Lung (tissue), 11 donors: ENCODE measurements at regions not wholly inside any gene's neighbourhood (a gene's known extent, or its start where the extent isn't known, plus 50 kb on each side); places are given as distances from the start of the nearest gene placed in this dataset.
A peak's percentile ranks its signal among the peaks of the same experiment; 100 is the strongest.

Source experiments
- ATAC-seq: fragments of 200-7000 bp; cut with Tn5 transposase; one replicate; pipeline ENCODE4 v1.9.1; 2020; ENCODE audit warnings: moderate number of reproducible peaks; ENCODE audit not compliant: insufficient read depth, low FRiP score
- DNase-seq, 3 donors: peaks; one replicate each; pipeline ENCODE4 v3.0.0-alpha.2; 2013 to 2017
- H3K27ac ChIP-seq, 2 donors: one replicate each; pipeline ENCODE4 v1.5.1; 2013; ENCODE audit warnings: mild to moderate bottlenecking in 2 of 2, moderate library complexity in 2 of 2, control low read depth in 1 of 2, inconsistent platforms in 1 of 2, low read depth in 1 of 2, low read length in 1 of 2
- H3K27me3 ChIP-seq, 3 donors: one replicate each; pipeline ENCODE4 v1.5.1; 2013; ENCODE audit warnings: low read length in 2 of 3; ENCODE audit not compliant: control insufficient read depth in 3 of 3, insufficient read depth in 3 of 3
- H3K36me3 ChIP-seq, 4 donors: one replicate each; pipeline ENCODE4 v1.5.1; 2013; ENCODE audit warnings: low read length in 4 of 4, mild to moderate bottlenecking in 1 of 4, moderate library complexity in 1 of 4; ENCODE audit not compliant: control insufficient read depth in 4 of 4, insufficient read depth in 4 of 4
- H3K4me1 ChIP-seq, 5 donors: one replicate each; pipeline ENCODE4 v1.5.1; 2013; ENCODE audit warnings: low read length in 5 of 5, mild to moderate bottlenecking in 2 of 5, moderate library complexity in 1 of 5; ENCODE audit not compliant: control insufficient read depth in 5 of 5, insufficient read depth in 5 of 5
- H3K4me3 ChIP-seq: one replicate; pipeline ENCODE4 v1.5.1; 2013; ENCODE audit warnings: mild to moderate bottlenecking, control low read depth, moderate library complexity
- H3K9ac ChIP-seq, 2 donors: one replicate each; pipeline ENCODE4 v1.5.1; 2013; ENCODE audit warnings: low read length in 2 of 2, control low read depth in 1 of 2; ENCODE audit not compliant: insufficient read depth in 1 of 2
- H3K9me3 ChIP-seq, 4 donors: one replicate each; pipeline ENCODE4 v1.5.1; 2013; ENCODE audit warnings: low read length in 3 of 4, mild to moderate bottlenecking in 1 of 4, moderate library complexity in 1 of 4; ENCODE audit not compliant: control insufficient read depth in 4 of 4, insufficient read depth in 3 of 4
- WGBS, 2 donors: extraction: QIAGEN DNeasy Blood & Tissue Kit; methylation state at CpG; one replicate each; pipeline ENCODE4 v1.1.7; 2013; 5-methylcytosine and 5-hydroxymethylcytosine counted together
- TF ChIP-seq, protein P1 (sequence below): IDR thresholded peaks from 2 replicates; pipeline ENCODE4 v1.5.1; 2012; ENCODE audit warnings: mild to moderate bottlenecking; ENCODE audit errors: control extremely low read depth, extremely low read depth
- donor health status: control.
- donor health status: control.
- donor health status: Bipolar disorder and iron deficiency.
- donor health status: healthy.
- donor health status: DM: yes; HTN: yes; CAD: no.

GRCh38 chr5:57711471-57711870 lies 228.9 kb upstream of the ACTBL2 start:
- H3K27me3 ChIP-seq, result no peaks in the 10 kb centered on the region
- H3K9ac ChIP-seq, result no peak overlapping the region
- H3K4me3 ChIP-seq, result no peak overlapping the region
- peaks cover 0 to 12% (median 3%) of the 10 kb centered on the region in 5 donors for H3K4me1 ChIP-seq
- H3K36me3 ChIP-seq, result no peaks in the 10 kb centered on the region
- 92 to 96% methylated on average over 2 of the region's 2 CpGs for WGBS, 2 donors
- no peak for ATAC-seq
- no peak for DNase-seq
- H3K27ac ChIP-seq, result no peak overlapping the region
- H3K9me3 ChIP-seq, result peaks cover 0 to 4% (median 4%) of the 10 kb centered on the region in 4 donors
- TF ChIP-seq, protein P1, sequence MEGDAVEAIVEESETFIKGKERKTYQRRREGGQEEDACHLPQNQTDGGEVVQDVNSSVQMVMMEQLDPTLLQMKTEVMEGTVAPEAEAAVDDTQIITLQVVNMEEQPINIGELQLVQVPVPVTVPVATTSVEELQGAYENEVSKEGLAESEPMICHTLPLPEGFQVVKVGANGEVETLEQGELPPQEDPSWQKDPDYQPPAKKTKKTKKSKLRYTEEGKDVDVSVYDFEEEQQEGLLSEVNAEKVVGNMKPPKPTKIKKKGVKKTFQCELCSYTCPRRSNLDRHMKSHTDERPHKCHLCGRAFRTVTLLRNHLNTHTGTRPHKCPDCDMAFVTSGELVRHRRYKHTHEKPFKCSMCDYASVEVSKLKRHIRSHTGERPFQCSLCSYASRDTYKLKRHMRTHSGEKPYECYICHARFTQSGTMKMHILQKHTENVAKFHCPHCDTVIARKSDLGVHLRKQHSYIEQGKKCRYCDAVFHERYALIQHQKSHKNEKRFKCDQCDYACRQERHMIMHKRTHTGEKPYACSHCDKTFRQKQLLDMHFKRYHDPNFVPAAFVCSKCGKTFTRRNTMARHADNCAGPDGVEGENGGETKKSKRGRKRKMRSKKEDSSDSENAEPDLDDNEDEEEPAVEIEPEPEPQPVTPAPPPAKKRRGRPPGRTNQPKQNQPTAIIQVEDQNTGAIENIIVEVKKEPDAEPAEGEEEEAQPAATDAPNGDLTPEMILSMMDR, result no peak

GRCh38 chr5:57710126-57710525 lies 227.5 kb upstream of the ACTBL2 start:
- no peak overlapping the region for H3K9ac ChIP-seq
- DNase-seq (peak in 2 of 3 donors; percentile 62 to 76), ATAC-seq (no peak)
- no peaks in the 10 kb centered on the region for H3K27me3 ChIP-seq
- TF ChIP-seq, protein P1, result no peak
- H3K4me3 ChIP-seq, result no peak overlapping the region
- WGBS, 2 donors, result 58 to 65% methylated on average over 1 of the region's 1 CpG
- H3K4me1 ChIP-seq, result peaks cover 0 to 12% (median 3%) of the 10 kb centered on the region in 5 donors
- peaks cover 0 to 4% (median 4%) of the 10 kb centered on the region in 4 donors for H3K9me3 ChIP-seq
- no peak overlapping the region for H3K27ac ChIP-seq
- no peaks in the 10 kb centered on the region for H3K36me3 ChIP-seq

- ATAC-seq, result no peak
- TF ChIP-seq, protein P1, result no peak
Measured at GRCh38 chr5:57705769-57706168, 223.2 kb upstream of the ACTBL2 start.

GRCh38 chr5:57703721-57704120 lies 221.1 kb upstream of the ACTBL2 start:
- no peaks in the 10 kb centered on the region for H3K27me3 ChIP-seq
- no peak overlapping the region for H3K27ac ChIP-seq
- peaks cover 0 to 20% (median 7%) of the 10 kb centered on the region in 5 donors for H3K4me1 ChIP-seq
- no peak overlapping the region for H3K9ac ChIP-seq
- no peak overlapping the region for H3K4me3 ChIP-seq
- ATAC-seq (no peak), DNase-seq (no peak)
- H3K9me3 ChIP-seq, result no peaks in the 10 kb centered on the region
- TF ChIP-seq, protein P1, result no peak
- H3K36me3 ChIP-seq, result no peaks in the 10 kb centered on the region
- WGBS, 2 donors, result 80 to 91% methylated on average over 1 of the region's 1 CpG

More at GRCh38 chr5:57705769-57706168, 223.2 kb upstream of the ACTBL2 start:
- Histone ChIP-seq H3K9ac (no peak overlapping the region), H3K27ac (no peak overlapping the region), H3K27me3 (no peaks in the 10 kb centered on the region), H3K4me1 (peaks cover 0 to 12% (median 3%) of the 10 kb centered on the region in 5 donors), H3K9me3 (peaks cover 0 to 4% (median 0%) of the 10 kb centered on the region in 4 donors), H3K36me3 (no peaks in the 10 kb centered on the region), H3K4me3 (no peak overlapping the region)
- WGBS, 2 donors, result 55 to 83% methylated on average over 3 of the region's 3 CpGs
- no peak for DNase-seq
